GM21390 (cell line): ENCODE measurements at regions not wholly inside any gene's neighbourhood (a gene's known extent, or its start where the extent isn't known, plus 50 kb on each side); places are given as distances from the start of the nearest gene placed in this dataset.
"Not testable (repeated sequence)": the region's sequence is repeated elsewhere in the genome, so short reads cannot be mapped to it uniquely, and the experiment has no call there.

Experiments used
- ATAC-seq: cut with Tn5 transposase; IDR thresholded peaks from one replicate; pipeline ENCODE4 v1.9.1; 2021; ENCODE audit not compliant: unreplicated experiment

DNA sequence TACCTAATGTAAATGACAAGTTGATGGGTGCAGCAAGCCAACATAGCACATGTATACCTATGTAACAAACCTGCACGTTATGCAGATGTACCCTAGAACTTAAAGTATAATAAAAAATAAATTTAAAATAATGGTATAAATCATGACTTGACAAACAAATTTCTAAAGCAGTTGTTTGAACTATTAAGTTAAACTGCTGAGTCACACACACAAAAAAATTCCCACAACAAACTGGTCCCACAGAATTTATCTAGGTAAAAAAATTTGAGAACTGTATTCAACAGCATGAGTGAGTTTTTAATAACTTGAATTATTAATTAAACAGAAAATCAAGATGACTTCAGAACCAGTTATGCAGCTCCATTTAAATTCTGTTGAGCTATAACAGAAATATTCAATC lies 186.0 kb upstream of the SOX6 start:
- ATAC-seq: no peak

DNA sequence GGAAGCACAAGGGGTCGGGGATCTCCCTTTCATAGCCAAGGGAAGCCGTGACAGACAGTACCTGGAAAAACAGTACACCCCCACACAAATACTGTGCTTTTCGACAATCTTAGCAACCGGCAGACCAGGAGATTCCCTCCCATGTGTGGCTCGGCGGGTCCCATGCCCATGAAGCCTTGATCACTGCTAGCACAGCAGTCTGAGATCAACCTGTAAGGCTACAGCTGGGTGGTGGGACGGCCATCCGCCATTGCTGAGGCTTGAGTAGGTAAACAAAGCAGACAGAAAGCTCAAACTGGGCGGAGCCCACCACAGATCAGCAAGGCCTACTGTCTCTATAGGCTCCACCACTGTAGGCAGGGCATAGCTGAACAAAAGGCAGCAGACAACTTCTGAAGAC lies 180.2 kb upstream of the SOX6 start:
- no peak for ATAC-seq

DNA sequence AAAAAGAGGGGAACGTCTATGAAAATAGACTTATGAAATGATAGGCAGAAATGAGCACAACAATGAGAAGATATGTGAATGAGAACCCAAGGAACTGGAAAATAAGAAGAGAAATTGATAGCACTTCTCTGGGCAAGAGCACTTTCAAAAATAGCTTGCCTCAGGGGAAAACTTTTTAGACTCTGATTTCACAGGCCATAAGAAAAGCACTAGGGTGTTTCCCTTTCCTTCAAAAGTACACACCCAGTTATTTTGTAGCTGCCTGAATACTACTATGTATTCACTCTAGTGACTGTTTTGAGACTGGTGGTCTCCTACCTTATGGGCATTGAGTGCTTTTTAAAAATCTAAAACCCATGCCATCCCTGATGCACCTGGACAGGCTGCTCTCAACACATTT lies 172.3 kb upstream of the SOX6 start:
- no peak for ATAC-seq

DNA sequence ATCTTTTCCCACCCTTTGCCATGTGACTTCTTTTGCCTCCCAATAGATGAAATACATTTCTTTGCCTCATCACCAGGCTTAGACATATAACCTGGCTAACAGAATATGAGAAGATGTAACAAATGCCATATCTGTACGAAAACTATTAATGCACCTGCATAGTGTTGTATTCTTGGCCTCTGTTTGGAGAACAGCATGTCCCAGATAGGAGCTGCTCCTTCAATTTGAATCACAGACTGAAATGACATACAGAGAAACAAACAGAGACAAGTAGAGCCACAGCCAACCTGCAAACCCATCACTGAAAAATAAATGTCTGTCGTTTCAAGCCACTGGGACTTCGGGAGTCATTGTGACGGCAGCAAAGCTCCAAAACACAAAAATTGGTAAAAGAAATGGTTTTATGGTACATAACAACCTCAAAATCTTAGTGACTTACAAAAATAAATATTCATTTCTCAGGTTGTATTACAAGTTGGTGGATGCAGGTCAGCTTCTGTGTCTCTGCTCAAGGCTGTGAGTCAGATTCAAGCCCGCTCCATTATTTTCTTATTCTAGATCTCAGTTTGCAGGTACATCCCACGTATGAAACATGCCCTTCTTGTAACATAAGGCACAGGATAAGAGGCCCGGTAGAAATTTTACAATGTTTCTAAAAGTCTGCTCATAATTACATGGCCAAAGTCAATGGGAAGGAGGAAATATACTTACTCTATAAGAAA lies 171.3 kb upstream of the SOX6 start:
- ATAC-seq: no peak

DNA sequence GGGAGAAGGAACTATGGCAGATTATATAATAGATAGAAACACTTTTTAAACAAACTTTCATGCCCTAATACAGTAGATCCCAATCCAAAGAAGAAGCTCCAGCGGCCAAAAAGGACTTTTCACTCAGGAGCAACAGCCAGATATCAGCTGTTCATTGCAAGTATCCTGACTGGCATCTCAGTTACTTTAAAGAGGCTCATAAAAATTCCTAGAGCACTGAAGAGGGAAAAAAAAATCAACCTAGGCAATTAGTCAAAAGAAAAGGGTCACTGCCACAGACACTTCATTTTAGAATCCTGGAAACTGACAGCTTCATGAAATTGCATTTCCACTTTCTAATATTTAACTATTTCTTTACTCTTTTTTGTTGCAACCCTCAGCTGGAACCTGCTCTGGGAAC lies 170.6 kb upstream of the SOX6 start:
- no peak for ATAC-seq

DNA sequence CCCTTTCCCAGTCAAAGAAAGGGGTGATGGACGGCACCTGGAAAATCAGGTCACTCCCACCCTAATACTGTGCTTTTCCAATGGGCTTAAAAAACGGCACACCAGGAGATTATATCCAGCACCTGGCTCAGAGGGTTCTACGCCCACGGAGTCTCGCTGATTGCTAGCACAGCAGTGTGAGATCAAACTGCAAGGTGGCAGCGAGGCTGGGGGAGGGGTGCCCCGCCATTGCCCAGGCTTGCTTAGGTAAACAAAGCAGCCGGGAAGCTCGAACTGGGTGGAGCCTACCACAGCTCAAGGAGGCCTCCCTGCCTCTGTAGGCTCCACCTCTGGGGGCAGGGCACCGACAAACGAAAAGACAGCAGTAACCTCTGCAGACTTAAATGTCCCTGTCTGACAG lies 164.4 kb upstream of the SOX6 start:
- ATAC-seq: not testable (repeated sequence)

DNA sequence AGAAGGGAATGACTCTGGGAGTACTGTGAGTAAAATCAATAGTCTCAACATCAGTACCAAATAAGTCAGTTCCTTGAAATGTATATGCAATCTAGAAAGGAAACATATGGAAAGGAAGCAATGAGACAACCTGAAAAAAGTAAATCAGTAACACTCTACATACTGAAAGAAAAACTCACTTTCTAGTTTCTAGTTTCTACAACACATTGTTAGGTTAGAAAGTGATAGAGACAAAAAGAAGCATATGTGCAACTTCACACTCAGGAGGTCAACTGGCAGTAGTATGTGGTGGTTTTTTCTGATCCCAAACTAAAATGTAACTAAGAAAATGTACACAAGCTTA lies 156.5 kb upstream of the SOX6 start:
- peak; percentile 97 for ATAC-seq

DNA sequence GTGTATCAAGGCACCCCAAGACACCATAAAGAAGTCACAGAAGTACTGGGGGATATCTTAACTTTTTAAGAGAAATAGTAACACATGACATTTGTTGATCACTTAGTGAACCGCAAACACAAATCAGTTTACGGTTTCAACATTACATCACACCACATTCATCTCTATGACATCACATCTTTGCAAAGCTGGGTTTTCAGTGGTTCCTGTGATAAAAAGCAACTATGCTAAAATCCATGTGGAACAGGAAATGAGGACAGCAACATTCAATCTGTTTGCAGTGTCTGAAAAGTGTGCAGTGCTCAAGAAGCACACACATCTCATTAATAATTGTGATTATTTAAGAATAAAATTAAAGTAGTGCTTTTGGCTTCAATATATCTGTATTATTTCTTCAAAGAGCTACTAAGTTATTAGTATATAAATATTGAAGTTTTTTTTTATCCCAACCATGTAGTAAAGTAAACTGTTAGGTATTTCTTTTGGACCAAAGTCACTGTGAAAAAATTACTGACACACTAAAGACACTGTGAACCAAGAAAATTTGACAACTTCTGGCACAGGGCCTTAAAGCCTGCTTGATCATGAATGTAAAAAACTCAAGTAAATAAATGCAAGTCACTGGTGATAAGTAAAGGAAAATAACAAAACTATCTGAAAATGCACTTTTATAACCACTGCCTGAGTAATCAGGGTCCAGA lies 156.0 kb upstream of the SOX6 start:
- ATAC-seq: no peak

DNA sequence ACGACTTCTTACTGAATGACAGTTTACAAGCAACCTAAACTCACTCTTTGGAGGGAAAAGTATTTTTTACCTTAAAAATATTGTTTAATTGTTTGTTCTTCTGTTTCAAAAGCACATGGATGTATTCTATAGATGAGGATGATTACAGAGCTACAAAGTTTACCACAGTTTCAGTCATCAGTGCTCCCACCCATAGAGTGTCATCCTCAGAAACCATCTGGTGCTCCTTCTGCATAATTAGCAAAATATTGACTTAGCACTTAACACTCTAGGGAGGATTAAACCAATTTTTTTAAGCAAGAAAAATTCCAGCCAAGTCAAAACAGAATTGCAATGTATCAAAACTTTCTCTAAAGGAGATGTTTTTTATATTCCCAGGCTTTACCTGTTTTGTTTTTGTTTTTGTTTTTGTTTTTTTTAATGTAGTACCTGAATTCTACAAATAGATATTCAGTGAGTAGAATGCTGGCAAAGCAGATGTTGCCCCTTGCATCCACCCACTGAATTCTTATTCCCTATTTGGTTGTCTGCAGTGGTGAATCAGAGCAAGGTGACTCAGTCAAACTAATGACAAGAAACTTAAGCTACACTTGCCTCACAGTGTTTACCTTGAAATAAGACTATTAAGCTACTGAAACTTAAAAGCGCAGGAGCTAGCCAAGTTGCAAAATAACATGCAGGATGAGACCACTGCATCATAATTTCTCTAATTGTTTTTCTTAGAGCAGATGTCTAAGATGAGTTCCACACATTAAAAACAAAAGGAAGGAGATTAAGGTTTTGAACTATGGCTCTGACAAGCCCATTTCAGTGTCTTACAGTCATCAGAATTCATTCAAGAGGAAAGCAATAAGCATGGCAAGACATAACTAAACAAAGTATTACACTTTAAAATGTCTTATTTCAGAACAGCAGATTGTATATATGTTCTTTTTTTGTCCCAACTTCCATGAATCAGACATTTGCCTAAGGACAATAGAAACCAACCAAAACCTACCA lies 155.1 kb upstream of the SOX6 start:
- no peak for ATAC-seq

DNA sequence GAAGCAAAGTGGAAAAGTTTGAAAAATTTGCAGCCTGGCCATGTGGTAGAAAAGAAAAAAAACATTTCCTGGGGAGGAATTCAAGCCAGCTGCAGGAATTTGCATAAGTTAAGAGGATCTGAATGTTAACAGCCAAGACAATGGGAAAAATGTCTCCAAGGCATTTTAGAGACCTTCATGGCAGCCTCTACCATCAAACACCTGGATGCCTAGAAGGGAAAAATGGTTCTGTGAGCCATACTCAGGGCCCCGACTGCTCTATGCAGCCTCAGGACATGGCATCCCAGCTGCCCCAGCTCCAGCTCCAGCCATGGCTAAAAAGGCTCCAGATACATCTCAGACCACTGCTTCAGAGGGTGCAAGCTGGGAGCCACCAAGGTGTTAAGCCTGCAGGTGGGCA lies 149.1 kb upstream of the SOX6 start:
- no peak for ATAC-seq

DNA sequence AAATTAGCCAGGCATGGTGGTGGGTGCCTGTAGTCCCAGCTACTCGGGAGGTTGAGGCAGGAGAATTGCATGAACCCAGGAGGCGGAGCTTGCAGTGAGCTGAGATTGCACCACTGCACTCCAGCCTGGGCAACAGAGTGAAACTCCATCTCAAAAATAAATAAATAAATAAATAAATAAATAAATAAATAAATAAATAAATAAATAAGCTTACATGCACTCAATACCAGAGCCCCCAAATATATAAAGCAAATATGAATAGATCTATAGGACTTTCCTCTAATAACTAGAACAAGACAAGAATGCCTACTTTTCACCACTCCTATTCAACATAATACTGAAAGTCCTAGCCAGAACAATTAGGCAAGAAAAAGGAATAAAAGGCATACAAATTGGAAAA lies 147.5 kb upstream of the SOX6 start:
- ATAC-seq: not testable (repeated sequence)

DNA sequence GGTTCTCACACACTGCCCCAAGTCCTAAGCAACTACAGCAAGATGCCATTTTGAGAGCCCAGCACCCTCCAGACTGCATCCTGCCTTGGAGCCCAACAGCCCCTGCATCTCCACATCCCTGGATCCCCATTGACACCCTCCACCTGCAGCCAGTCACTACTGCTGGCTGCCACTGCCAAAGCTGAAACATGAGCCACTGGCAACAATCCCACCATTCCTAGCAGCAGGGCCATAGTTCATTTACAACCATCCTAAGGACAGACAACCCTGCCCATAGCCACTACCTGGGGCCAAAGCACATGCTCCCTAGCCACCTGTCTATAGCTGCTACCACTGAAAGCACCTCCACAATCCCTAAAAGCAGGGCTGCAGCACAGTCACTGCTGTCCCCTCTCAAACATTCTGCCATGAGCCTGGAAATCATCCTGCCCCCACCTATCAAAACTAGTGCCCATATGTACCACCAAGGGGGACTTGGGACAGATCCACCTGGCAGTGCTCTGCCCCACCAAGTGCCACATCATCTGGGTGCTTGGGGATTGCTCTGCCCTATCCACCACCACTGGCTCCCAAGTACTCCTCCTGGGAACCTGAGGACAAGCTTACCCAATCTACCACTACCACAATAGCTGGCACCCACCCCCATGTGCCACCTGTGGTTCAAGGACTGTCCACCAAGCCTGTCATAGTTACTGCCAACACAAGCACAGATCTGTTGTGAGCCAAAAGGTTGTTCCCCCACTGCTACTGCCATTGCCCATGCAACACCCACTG lies 138.8 kb upstream of the SOX6 start:
- no peak for ATAC-seq

DNA sequence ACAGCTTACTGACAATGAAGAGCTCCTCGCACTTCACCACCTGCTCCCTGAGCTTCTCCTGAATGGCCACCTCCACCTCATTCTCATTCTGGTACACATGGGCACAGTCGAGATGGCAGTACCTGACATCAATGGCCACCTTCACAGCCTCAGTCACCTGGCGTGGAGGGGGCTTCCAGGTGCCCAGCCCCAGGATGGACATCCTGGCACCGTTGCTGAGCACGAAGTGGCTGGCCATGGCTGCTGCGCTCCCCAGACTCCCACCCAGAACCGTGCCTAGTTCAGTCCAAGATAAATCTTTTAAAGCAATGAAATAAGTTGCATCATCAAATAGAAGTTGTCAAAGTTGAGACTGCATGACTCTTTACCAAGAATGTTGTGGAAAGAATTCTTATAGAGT lies 128.1 kb upstream of the SOX6 start:
- no peak for ATAC-seq

DNA sequence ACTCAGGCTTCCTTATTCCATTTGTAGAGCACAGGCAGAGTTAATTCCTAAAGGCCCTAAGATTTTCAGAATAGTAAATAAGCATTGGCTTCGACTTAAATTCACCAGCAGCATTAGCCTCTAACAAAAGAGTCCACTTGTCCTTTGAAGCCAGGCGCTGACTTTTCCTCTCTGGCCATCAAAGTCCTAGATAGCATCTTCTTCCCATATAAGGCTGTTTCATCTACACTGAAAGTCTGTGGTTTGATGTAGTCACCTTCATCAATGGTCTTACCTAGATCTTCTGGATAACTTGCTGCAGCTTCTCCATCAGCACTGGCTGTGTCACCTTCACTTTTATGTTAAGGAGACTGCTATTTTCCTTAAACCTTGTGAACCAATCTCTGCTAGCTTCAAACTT lies 118.3 kb upstream of the SOX6 start:
- no peak for ATAC-seq

DNA sequence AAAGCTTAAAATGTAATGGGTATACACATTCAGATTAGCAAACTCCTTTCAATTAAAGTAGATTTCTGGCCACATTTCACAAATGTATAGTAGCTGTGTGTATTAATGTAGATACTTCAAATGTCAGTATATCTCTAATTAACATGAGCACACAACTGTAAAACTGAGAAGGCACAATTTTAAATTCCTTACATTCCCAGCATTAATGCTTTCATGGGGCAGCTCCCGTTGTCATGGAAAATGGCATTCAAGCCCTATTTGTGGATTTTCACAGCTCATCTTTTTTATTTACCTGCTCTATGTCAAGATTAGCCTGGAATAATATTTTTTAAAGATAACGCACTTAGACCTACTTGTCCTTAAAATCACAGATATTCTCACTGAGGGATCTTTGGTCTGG lies 113.6 kb upstream of the SOX6 start:
- ATAC-seq: no peak

DNA sequence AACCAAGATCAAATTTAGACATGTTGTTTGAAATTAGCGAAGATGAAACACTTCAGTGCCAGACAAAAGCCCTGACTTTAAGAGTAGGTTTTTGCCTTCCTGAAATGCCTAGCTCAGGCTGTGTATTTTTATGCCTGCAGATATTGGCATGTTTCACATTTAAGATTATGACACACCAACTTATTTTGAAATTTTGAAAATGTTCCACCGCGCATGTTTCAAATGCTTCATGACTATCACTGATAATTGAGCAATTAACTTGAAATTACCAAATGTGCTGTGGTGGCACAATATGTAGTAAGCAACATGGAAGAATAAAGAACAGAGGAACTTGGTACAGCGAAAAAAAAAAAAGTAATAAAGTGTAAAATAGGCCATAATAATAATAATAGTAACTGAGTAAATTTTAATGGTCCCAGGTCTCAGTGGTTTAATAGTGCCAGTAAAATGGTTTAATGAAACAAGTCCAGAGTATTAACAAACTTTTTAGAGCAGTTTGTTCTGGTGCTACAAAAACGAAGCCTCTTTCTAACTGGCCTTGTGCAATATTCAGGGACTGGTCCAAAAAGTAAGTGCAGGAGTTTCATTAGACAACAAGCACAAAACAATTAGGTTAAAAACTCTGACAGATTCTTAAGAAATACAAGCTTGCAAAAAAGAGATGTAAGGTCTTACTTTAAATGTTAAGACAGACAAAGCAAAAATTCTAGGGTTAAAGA lies 112.5 kb upstream of the SOX6 start:
- ATAC-seq: no peak

DNA sequence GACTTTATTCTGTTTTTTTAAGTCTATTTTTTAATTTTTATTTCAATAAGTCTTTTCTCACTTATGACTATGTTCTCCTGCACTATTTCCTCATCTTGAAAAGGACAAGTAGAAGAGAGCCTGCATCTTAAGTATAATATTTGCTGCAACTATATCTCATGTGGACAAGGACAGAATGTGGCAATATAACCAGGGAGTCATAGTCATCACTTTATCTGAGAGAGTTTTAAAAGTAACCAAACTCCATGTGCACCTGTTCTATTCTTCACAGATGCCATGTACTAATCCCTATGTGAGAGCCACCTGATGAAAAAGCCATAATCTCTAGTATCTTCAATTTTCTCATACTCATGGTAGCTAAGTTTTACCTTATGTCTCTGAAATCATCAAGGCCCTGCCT lies 104.2 kb upstream of the SOX6 start:
- ATAC-seq: no peak

DNA sequence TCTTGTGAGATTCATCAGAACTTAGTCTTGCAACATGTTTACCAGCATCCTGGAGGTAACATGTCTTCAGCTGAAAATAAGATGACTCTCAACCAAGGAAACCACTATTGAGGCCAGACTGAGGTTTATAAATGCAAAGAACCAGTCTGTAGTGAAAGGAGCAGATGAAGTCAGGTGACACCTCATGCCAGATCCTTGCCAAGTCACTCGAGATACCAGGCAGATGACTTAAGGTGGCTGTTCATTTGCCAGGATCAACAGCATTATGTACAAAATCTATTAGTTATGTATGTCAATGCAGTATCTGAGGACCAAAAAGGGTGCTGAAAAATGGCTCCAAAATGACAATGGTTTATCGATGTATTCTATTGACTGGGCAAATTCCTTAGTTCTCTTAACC lies 100.0 kb upstream of the SOX6 start:
- ATAC-seq: no peak

DNA sequence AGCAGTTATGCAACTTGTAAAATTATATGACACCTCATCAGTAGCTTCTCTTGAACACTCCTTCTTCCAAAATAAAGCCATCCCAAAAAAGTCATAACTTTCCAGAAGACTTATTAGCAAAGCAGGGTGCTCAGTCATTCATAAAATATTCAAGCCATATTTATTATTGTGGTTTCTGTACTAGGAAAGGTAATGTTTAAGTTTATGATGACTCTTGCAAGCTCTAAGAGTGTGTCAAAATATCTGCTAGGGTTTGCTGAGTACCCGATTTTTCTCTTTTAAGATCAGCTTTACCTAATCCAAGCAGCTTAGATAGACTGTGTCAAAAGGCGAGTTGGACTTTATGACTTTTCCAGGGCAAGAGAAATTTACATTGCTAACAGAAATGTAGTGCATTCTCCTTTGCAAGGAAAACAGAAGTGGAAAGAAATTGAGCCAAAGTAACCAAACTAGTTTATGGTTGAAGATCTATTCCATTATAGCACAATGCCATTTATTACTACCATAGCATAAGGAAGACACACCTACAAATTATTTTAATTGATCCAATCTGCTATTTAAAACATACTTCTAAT lies 98.0 kb upstream of the SOX6 start:
- no peak for ATAC-seq

DNA sequence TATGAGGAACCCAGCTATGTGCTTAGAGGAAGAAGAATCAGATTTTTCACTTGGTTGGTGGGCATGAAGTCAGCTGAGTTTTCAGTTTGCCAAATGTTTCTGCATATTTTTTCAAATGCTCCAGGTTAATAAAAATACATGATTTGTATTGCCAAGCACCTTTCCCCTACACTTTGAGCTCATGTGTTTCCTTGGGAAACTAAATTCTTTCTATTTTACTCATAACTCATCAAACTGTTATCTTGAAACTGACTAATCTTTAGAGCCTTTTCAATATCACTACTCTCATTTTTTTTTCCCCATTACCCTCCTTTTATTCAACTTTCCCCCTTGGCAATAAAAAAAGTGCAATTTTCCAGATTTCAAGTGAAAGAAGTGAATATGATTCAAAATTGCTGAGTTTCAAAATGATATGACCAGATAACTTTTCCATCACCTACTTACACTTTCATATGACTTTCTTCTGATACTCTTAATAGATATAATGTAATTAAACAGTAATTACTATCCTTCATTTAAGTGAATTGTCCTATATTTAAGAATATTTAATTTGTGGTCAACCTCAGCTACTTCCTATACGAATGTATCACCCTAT lies 91.9 kb upstream of the SOX6 start:
- no peak for ATAC-seq
